ENCODE measurements at regions not wholly inside any gene's neighbourhood (a gene's known extent, or its start where the extent isn't known, plus 50 kb on each side); places are given as distances from the start of the nearest gene placed in this dataset.

DNA sequence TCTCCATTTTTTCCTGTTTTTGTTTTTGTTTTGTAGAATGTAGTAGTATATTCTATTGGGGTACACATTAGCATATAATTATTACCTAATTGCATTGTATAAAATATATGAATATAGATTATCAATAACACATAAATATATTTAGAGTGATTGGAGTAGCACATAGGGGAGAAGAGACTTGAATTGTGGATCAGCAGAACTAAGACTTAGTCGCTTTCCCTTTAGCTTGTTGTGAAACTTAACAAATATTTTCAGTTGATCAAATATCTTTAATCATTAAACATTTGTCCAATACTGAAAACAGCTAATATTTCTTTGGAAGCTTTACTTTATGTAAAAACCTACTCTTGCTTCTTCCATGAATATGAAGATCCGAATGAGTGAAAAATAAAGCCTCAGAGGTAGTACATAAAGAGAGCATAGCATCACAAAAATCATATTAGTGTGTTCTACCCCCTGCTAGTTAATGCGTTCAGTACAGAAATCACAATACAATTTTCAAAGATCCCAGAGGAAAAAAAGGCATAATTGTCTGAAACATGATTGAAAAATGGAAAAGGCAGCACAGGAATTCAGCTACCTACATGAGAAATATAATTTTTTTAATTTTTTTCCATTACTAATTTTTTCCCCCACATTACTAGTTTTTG is 1348.0 kb upstream of the PRR20A start:
- no peak for DNase-seq (ENCODE audit: low read depth)
- H3K4me3 ChIP-seq (ENCODE audit: low read depth, low read length) = no peak overlapping the region
- TF ChIP-seq, protein P1, sequence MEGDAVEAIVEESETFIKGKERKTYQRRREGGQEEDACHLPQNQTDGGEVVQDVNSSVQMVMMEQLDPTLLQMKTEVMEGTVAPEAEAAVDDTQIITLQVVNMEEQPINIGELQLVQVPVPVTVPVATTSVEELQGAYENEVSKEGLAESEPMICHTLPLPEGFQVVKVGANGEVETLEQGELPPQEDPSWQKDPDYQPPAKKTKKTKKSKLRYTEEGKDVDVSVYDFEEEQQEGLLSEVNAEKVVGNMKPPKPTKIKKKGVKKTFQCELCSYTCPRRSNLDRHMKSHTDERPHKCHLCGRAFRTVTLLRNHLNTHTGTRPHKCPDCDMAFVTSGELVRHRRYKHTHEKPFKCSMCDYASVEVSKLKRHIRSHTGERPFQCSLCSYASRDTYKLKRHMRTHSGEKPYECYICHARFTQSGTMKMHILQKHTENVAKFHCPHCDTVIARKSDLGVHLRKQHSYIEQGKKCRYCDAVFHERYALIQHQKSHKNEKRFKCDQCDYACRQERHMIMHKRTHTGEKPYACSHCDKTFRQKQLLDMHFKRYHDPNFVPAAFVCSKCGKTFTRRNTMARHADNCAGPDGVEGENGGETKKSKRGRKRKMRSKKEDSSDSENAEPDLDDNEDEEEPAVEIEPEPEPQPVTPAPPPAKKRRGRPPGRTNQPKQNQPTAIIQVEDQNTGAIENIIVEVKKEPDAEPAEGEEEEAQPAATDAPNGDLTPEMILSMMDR (IDR thresholded peaks at IDR 0.05; ENCODE audit: low read depth, low read length, missing control alignments) = no peak
- in situ Hi-C loops (cut with HindIII; ENCODE audit: low sequenced_read_pairs) = no loop called here

GRCh38 chr13:55815458-55816033 is 1325.2 kb upstream of the PRR20A start:
- TF ChIP-seq, protein P1 (IDR thresholded peaks at IDR 0.05; ENCODE audit: low read depth, low read length, missing control alignments) = no peak
- DNase-seq (ENCODE audit: low read depth) = no peak
- in situ Hi-C loops (cut with HindIII; ENCODE audit: low sequenced_read_pairs) = no loop called here
- H3K4me3 ChIP-seq (ENCODE audit: low read depth, low read length) = no peak overlapping the region

DNA sequence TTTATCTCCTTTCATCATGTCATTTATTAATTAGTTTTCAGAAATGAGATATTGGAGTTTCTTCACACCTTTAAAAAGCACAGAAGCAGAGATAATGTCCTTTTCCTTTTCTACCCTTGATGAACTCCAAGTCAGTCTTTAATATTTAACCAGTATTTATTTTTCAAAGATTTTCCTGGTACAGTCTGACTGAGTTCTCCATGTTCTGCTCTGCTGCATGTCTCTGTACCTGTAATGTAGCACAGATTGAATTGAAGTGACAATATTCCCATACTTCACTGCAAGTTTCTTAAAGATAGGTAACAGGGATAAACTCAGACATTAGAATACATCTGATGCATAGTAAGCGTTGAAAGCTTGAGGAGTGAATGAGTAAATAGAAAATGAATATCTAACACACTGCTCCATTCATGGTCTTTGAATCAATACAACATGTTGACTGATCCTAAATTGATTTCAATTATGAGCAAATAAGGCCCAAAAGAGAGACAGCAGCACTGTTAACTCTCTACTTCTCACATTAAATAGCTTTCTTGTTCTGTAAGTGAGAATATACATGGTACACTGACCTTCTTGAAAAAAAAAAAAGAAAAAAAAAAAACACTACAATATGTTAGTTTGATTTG is 1323.6 kb upstream of the PRR20A start:
- no peak for DNase-seq (ENCODE audit: low read depth)
- TF ChIP-seq, protein P1 (IDR thresholded peaks at IDR 0.05; ENCODE audit: low read depth, low read length, missing control alignments) = no peak
- in situ Hi-C loops (cut with HindIII; ENCODE audit: low sequenced_read_pairs) = no loop called here
- no peak overlapping the region for H3K4me3 ChIP-seq (ENCODE audit: low read depth, low read length)

GRCh38 chr13:55820817-55821216 is 1319.9 kb upstream of the PRR20A start:
- TF ChIP-seq, protein P1 (IDR thresholded peaks at IDR 0.05; ENCODE audit: low read depth, low read length, missing control alignments) = no peak
- no peak overlapping the region for H3K4me3 ChIP-seq (ENCODE audit: low read depth, low read length)
- DNase-seq (ENCODE audit: low read depth) = no peak
- in situ Hi-C loops (cut with HindIII; ENCODE audit: low sequenced_read_pairs) = no loop called here

DNA sequence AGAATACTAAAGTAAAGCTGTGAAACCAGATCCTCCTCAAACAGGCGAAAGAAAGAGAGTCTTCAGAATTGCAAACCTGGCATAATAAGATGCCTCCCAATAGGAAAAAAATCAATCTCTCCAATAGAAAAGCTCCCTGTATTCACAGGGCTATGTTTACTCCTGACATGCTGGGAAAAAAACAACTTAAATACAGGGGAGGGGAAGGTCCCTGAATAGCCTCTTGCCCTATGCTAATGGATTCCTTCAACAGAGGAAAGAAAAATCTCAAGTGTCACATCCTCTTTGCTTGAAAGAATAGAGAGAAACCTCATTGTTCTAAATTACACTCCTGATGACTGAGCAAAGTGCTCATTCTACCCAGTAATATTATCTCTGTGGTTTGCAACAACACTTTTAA is 1271.1 kb upstream of the PRR20A start:
- TF ChIP-seq, protein P1 (IDR thresholded peaks at IDR 0.05; ENCODE audit: low read depth, low read length, missing control alignments) = no peak
- DNase-seq (ENCODE audit: low read depth) = no peak
- no peak overlapping the region for H3K4me3 ChIP-seq (ENCODE audit: low read depth, low read length)
- in situ Hi-C loops (cut with HindIII; ENCODE audit: low sequenced_read_pairs) = no loop called here

- DNase-seq (ENCODE audit: low read depth) = no peak
- TF ChIP-seq, protein P1 (IDR thresholded peaks at IDR 0.05; ENCODE audit: low read depth, low read length, missing control alignments) = no peak
- H3K4me3 ChIP-seq (ENCODE audit: low read depth, low read length) = no peak overlapping the region
- in situ Hi-C loops (cut with HindIII; ENCODE audit: low sequenced_read_pairs) = no loop called here
Observed at GRCh38 chr13:55887561-55887960, 1253.2 kb upstream of the PRR20A start.
